Activated CD4-positive, alpha-beta T cell treated with anti-CD3 and anti-CD28 coated beads, Interleukin-2, Interleukin-6, amounts not matched to agents 100 ng/mL and 50 ng/mL, durations not matched to agents 16 hours and 8 hours (primary cell): ENCODE measurements at regions not wholly inside any gene's neighbourhood (a gene's known extent, or its start where the extent isn't known, plus 50 kb on each side); places are given as distances from the start of the nearest gene placed in this dataset.

ENCODE experiments used
- DNase-seq: peaks from one replicate; pipeline ENCODE4 v3.0.0-alpha.2; 2020

GRCh38 chr6:163655217-163656121, 241.0 kb downstream of the QKI start:
- no peak for DNase-seq

GRCh38 chr6:163651915-163652668, 237.6 kb downstream of the QKI start:
- no peak for DNase-seq

GRCh38 chr6:163651426-163651825, 236.9 kb downstream of the QKI start:
- no peak for DNase-seq

GRCh38 chr6:163648868-163649267, 234.3 kb downstream of the QKI start:
- DNase-seq, result no peak

DNA sequence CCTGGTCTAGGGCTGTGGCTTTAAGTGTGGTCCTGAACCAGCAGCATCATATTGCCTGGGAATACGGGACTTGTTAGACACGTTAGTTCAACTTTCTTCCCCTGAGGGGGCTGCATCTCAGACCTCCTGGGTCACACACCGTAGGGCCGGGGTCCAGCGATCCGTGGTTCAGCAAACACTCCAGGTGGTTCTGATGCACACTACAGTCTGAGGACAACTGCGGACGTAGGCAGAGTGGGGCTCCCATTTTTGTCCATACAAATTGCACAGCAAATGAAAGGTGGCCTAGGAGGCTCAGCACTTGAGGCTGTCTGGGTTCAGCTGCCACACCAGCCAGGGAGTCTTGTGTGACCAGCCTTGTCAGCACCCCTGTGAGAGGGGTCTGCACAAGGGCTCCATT, 233.1 kb downstream of the QKI start:
- no peak for DNase-seq

DNA sequence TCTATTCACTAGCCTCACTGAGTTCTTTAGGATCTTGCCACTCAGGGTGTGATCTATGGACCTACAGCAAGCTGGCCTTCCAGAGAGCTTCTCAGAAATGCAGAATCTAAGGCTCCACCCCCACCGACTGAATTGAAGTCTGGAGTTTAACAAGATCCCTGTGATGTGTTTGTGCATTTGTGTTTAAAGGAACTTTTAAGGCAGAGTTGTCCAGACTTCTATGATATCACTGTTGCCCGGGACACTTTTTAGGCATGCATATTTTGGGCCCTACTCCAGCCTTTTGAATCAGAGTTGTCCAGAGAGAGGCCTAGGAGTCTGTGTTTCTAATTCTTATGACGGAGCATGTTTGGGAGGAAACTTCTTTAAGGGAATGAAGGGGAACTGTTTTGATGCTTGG, 232.3 kb downstream of the QKI start:
- DNase-seq, result no peak

DNA sequence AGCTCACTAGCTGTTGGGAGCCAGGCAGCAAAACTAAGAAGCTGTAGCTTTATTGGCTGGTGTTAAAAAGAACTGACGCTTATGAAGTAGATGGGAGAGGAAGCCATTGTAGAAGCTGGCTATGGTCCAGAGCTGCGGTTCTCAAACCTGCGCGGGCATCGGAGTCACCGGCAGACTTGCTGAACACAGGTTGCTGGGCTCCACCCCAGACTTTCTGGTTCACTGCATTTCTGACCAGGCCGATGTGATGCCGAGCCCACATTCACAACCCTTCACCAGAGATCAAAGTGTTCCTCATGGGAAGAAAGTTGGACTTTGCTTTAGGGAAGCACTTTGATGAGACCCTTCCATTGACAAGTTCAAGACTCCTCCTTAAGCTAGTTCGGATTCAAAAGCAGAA, 231.6 kb downstream of the QKI start:
- no peak for DNase-seq

GRCh38 chr6:163645560-163645959, 231.0 kb downstream of the QKI start:
- no peak for DNase-seq

DNA sequence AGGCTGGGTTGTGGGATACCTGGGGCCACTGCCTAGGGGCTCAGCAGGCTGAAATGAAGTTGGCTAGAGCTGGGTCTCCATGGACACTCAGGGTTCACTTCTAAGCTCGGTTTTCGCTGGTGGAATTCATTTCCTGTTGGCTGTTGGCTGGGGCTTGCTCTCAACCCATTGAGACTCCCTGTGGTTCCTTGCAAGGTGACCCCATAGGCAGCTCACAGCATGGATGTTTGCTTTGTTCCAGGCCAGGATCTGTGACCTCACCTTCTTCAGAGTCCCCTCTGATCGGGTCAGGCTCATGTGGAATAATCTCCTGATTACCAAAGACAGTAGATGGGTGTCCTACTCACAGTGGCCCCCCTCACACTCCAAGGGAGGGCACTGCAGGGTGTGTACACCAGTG, 229.3 kb downstream of the QKI start:
- no peak for DNase-seq

- no peak for DNase-seq
These were observed 227.2 kb downstream of the QKI start for GRCh38 chr6:163641706-163642105.

DNA sequence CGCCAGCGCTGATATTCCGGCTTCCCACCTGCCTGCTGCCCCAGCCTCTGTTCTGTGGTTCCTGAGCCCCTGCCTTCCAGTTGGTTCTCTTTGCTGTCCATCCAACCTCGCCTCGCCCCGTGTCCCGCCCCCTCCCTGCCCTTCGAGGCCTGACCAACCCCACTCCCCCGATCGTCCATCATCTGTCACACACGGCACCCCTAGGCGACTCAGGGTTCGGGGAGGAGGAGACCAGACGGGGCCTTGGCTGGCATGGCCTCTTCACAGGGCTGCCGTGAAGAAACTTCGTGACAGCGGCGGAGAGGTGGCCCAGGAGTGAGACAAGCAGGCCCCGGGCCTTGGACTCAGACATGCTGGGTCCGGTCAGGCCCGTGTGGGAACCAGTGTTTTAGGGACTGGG, 226.1 kb downstream of the QKI start:
- no peak for DNase-seq

- no peak for DNase-seq
These were observed 223.0 kb downstream of the QKI start for GRCh38 chr6:163637524-163637923.

DNA sequence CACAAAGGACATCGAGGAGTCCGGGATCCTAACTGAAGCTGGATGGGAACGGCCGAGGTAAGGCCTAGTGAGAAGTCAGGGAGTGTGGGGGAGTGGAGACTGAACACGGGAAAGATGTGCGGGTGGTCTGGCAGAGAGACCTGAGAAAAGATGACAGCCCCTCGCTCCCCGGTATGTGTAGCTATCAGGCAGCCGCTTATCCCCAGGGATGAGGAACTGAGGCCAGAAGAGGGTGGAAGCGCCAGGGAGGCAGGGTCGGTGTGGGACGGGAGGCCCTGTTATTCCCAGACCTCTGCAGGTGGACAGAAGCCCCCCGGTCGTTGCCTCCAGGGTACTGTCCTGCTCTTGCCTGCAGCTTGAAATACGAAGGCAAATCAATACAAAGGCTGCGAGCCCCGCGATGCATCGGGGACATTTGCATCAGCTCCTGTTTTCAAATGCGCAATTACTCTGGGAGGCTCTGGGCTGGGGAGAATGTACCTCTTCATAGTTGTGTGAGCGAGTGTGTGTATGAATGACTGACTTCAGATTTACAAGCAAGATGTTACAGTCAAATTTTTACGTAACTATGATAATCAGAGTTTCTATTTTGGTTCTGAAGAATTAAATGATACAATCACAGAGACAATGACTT, 221.3 kb downstream of the QKI start:
- DNase-seq, result no peak

- DNase-seq, result no peak
These were observed 220.8 kb downstream of the QKI start for GRCh38 chr6:163635315-163635714.

DNA sequence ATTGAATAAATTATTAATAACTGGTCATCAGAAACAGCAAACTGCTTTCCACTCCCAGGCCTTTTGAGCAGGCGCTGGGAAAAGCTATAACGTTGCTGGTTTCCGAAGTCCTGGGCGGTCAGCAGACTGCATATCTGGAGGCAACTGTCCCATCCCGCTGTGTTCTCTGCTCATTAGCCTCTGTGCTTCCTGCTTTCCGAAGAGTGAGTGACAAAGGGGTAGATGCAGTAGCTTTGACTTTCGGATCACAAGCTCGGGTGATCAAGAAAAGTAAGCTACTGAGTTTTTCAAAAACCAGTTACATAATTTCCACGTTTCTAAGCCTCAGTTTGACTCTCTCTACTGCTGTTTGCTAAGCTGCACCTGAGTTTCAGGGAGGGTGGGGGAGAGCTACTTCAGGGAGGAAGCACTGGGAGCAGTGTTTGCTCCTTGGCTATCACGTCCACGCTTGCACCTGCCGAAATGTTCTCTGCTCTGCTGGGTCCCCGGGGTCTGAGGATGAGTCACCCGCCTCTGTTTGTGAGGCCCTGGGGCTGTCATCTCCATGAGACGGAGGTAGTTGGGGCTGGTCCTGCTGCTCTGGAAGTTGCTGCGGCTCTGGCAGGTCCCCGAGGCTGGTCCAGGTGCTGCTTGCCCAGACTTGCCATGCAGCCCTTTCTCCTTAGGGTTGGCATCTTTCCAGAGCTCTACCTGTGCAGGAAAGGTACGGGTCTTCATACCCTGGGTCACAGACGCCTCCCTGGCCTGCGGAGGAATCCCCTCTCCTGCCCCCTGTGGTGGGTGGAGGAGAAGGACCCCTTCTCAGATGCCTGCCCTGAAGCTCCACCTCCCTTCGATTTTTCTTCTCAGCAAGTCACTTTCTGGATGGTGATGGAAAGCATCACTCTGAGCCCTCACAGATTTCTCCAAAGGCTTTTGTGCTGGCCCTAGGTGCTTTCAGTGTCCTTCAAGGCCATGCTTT, 220.0 kb downstream of the QKI start:
- DNase-seq, result no peak

DNA sequence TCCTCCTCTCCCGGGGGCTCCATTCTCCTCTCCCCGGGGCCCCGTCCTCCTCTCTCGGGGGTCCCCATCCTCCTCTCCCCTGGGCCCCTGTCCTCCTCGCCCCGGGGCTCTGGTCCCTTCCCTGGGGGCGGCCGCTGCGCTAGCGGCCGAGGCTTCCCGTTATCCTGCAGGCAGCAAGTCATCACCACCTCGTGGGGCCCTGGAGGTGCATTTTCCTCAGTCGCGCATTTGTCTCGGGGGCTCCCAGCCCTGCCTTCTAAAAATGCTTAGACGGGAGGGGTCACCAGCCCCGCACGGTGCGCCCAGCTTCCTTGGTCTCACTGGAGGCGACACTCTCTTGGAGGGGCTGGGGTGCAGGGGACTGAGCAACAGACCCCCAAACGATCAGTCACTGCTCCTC, 216.5 kb downstream of the QKI start:
- no peak for DNase-seq

- no peak for DNase-seq
These were observed 216.1 kb downstream of the QKI start for GRCh38 chr6:163630572-163630971.

DNA sequence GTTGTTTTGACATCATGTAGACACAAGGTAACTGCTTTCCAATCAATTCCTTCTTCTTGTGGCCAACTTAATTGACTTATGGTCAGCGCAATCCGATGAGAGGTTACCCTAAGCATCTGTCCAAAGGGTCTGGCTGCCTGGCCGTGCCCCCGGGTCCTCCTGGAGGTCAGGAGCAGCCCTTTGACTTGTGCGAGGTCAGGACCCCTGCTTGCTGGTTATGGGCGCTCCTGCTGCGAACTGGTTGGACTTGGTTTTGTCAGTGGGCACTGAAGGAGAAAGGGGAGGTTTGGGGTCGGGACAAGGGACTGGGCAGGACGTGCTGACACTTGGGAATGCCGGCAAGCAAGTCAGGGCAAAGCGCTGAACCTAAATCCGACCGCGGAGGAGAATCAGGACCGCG, 215.6 kb downstream of the QKI start:
- DNase-seq, result no peak
